Uterus (tissue), 2 donors: ENCODE measurements at regions not wholly inside any gene's neighbourhood (a gene's known extent, or its start where the extent isn't known, plus 50 kb on each side); places are given as distances from the start of the nearest gene placed in this dataset.

Experiments used
- POLR2A ChIP-seq, 2 donors: fragments of 450-650 bp; IDR thresholded peaks; one replicate each; pipeline ENCODE4 v1.6.1; 2016; ENCODE audit warnings: antibody characterized with exemption in 2 of 2, mild to moderate bottlenecking in 1 of 2, moderate library complexity in 1 of 2
- TF ChIP-seq, protein P1 (sequence below), 4 experiments: fragments of 200-600 bp in 2 of 4; fragments of 450-650 bp in 2 of 4; sonication (generic) in 2 of 4; IDR thresholded peaks; one replicate each; pipeline ENCODE4 v1.5.1; 2016 to 2019; ENCODE audit warnings: antibody characterized with exemption in 4 of 4, mild to moderate bottlenecking in 2 of 4, moderate library complexity in 1 of 4

DNA sequence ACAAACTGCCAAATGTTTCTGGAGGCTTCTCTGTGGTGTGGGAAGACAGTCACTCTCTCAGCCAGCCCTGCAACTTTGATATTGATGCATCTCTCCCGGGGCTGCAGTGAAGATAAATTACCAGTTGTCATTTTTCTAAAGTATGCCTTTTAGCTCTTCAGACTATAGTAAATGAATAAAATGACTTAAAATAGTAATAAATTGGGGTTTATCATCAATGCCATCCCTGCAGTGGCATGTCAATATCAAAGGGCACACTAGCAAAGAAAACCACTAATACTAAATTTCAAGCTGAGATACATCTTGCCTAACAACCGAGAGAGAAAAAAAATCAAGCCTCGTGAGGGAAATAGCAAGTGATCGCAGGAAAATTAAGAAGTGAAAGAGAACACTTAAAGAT is 749.5 kb upstream of the SLC39A10 start:
- TF ChIP-seq POLR2A (IDR thresholded peaks at IDR 0.05) = no peak
- TF ChIP-seq, protein P1, sequence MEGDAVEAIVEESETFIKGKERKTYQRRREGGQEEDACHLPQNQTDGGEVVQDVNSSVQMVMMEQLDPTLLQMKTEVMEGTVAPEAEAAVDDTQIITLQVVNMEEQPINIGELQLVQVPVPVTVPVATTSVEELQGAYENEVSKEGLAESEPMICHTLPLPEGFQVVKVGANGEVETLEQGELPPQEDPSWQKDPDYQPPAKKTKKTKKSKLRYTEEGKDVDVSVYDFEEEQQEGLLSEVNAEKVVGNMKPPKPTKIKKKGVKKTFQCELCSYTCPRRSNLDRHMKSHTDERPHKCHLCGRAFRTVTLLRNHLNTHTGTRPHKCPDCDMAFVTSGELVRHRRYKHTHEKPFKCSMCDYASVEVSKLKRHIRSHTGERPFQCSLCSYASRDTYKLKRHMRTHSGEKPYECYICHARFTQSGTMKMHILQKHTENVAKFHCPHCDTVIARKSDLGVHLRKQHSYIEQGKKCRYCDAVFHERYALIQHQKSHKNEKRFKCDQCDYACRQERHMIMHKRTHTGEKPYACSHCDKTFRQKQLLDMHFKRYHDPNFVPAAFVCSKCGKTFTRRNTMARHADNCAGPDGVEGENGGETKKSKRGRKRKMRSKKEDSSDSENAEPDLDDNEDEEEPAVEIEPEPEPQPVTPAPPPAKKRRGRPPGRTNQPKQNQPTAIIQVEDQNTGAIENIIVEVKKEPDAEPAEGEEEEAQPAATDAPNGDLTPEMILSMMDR (IDR thresholded peaks at IDR 0.05) = no peak
